Sigmoid colon (tissue), 6 donors: ENCODE measurements at regions not wholly inside any gene's neighbourhood (a gene's known extent, or its start where the extent isn't known, plus 50 kb on each side); places are given as distances from the start of the nearest gene placed in this dataset.

Experiments used
- DNase-seq: peaks from one replicate; pipeline ENCODE4 v3.0.0-alpha.2; 2019
- H3K27ac ChIP-seq, 4 donors: fragments of 200-600 bp; sonication (generic); one replicate each; pipeline ENCODE4 v1.5.1; 2016 to 2019; ENCODE audit warnings: mild to moderate bottlenecking in 1 of 4
- H3K27me3 ChIP-seq, 3 donors: fragments of 200-600 bp; sonication (generic); one replicate each; pipeline ENCODE4 v1.5.1; 2019; ENCODE audit warnings: mild to moderate bottlenecking in 1 of 3
- H3K36me3 ChIP-seq, 4 donors: fragments of 200-600 bp; sonication (generic); one replicate each; pipeline ENCODE4 v1.5.1; 2016 to 2019
- H3K4me1 ChIP-seq, 4 donors: fragments of 200-600 bp; sonication (generic); one replicate each; pipeline ENCODE4 v1.5.1; 2017 to 2019
- H3K4me3 ChIP-seq, 4 donors: fragments of 200-600 bp; sonication (generic); one replicate each; pipeline ENCODE4 v1.5.1; 2017 to 2019; ENCODE audit warnings: mild to moderate bottlenecking in 2 of 4, moderate library complexity in 1 of 4
- H3K9me3 ChIP-seq, 4 donors: fragments of 200-600 bp in 3 of 4; sonication (generic) in 3 of 4; one replicate each; pipeline versions ENCODE4 v1.5.1 to v1.6.1; 2013 to 2019
- EP300 ChIP-seq, 4 donors: sonication (generic); formaldehyde crosslinking; IDR thresholded peaks; one replicate each; pipeline ENCODE4 v1.6.1; 2017; ENCODE audit warnings: antibody characterized with exemption in 4 of 4
- POLR2A ChIP-seq, 2 donors: fragments of 450-650 bp; IDR thresholded peaks; one replicate each; pipeline ENCODE4 v1.6.1; 2016; ENCODE audit warnings: antibody characterized with exemption in 2 of 2, mild to moderate bottlenecking in 2 of 2, moderate library complexity in 2 of 2
- POLR2AphosphoS5 ChIP-seq, 4 donors: sonication (generic); formaldehyde crosslinking; IDR thresholded peaks; one replicate each; pipeline ENCODE4 v1.6.1; 2017; ENCODE audit warnings: antibody characterized with exemption in 4 of 4
- WGBS, 2 donors: extraction: QIAGEN DNeasy Blood & Tissue Kit; methylation state at CpG; one replicate each; pipeline ENCODE4 v1.1.7; 2013; 5-methylcytosine and 5-hydroxymethylcytosine counted together
- intact Hi-C: fragments of 100-400 bp; cut with DNase I; formaldehyde crosslinking; loops from one replicate; pipeline ENCODE4 v1.15.1; 2023
- TF ChIP-seq, protein P1 (sequence below), 4 experiments: fragments of 450-650 bp in 3 of 4; fragments of 200-600 bp in 1 of 4; IDR thresholded peaks; one replicate each; pipeline ENCODE4 v1.5.1; 2016 to 2019; ENCODE audit warnings: antibody characterized with exemption in 4 of 4, mild to moderate bottlenecking in 3 of 4, moderate library complexity in 2 of 4
- donor health status: healthy with polysubstance abuse.
- donor health status: healthy.

DNA sequence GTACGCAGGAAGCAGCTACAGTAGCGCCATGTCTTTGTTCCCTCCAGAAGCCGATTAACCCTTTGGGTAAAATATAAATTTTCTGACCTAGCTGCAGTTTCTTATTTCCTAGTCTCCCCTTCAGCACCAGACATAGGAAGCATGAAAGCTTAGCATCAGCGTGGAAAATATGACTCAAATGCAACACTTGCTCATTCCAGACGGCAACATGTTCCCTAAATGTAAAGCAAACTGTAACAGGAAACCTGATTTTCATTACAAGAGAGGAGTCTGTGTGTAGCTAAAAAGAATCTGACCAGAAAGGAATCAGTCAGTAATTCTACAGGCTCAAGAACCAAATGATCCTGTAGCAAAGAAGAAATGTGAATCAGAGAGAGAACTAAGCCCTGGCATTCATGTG lies 219.2 kb downstream of the C7orf25 start:
- H3K36me3 ChIP-seq: no peaks in the 10 kb centered on the region
- peak overlapping the region in 1 of 4 donors; percentile 67 for H3K27ac ChIP-seq
- no peaks in the 10 kb centered on the region for H3K27me3 ChIP-seq
- 86 to 90% methylated on average over 5 of the region's 5 CpGs for WGBS, 2 donors
- intact Hi-C loops: loop anchor here (5.0 to 10.0 kb wide), 3 partner anchors 115 to 598 kb away; partner anchors contain the start of gene GLI3
- TF ChIP-seq, protein P1, sequence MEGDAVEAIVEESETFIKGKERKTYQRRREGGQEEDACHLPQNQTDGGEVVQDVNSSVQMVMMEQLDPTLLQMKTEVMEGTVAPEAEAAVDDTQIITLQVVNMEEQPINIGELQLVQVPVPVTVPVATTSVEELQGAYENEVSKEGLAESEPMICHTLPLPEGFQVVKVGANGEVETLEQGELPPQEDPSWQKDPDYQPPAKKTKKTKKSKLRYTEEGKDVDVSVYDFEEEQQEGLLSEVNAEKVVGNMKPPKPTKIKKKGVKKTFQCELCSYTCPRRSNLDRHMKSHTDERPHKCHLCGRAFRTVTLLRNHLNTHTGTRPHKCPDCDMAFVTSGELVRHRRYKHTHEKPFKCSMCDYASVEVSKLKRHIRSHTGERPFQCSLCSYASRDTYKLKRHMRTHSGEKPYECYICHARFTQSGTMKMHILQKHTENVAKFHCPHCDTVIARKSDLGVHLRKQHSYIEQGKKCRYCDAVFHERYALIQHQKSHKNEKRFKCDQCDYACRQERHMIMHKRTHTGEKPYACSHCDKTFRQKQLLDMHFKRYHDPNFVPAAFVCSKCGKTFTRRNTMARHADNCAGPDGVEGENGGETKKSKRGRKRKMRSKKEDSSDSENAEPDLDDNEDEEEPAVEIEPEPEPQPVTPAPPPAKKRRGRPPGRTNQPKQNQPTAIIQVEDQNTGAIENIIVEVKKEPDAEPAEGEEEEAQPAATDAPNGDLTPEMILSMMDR (IDR thresholded peaks at IDR 0.05): no peak
- no peak for TF ChIP-seq POLR2AphosphoS5 (IDR thresholded peaks at IDR 0.05)
- TF ChIP-seq POLR2A (IDR thresholded peaks at IDR 0.05): no peak
- TF ChIP-seq EP300 (IDR thresholded peaks at IDR 0.05): no peak
- H3K4me1 ChIP-seq: peaks cover 0 to 48% (median 34%) of the 10 kb centered on the region in 4 donors
- H3K4me3 ChIP-seq: no peak overlapping the region
- no peaks in the 10 kb centered on the region for H3K9me3 ChIP-seq
- no peak for DNase-seq

DNA sequence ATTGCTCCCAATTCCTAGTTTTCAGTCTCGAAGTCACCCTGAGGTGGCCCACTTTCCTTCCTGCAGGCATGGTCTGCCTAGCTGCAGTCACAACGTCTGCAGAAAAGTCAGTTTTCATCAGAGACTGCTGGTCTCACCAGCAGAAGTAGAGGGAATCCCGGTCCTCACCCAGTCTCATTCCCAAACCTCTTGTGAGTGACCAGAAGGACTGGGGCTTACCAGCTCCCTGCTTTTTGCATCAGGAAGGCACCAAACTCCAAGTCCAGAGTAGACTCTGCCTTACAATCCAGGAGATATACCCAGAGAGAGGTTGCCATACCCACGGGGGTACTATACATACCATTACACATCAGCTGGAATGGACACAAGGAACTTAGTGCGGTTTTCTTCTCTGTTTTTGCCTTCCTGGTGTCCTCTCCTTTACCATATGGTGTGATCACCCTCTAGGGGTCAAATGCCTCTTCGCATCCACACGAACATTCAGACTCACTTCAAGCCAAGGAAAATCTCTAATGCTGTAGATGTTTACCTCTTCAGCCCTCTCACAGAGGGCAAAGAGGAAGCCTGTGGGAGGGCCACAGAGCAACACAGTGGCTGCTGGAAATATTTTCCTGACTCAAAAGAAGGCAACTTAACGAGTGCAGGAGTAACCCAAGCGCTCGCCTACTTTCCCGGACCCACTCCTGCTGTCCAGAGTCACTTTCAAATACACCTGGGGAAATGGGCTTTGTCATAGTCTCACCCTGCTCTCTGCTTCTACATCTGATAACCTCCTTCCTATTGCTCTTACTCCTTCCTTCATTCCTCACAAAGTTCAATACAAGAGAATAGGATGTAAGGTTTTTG lies 220.9 kb downstream of the C7orf25 start:
- no peak for DNase-seq
- Histone ChIP-seq H3K9me3 (no peaks in the 10 kb centered on the region), H3K4me3 (no peak overlapping the region), H3K27ac (peak overlapping the region in 3 of 4 donors; percentile 57 to 67 (median 58)), H3K4me1 (peaks cover 0 to 64% (median 44%) of the 10 kb centered on the region in 4 donors), H3K36me3 (no peaks in the 10 kb centered on the region), H3K27me3 (no peaks in the 10 kb centered on the region)
- intact Hi-C loops: loop anchor here (2.0 to 10.0 kb wide), 4 partner anchors 114 to 712 kb away; partner anchors contain the start of gene GLI3
- TF ChIP-seq, protein P1 (IDR thresholded peaks at IDR 0.05): peak; percentile 56 to 73 (median 60)
- TF ChIP-seq POLR2A (IDR thresholded peaks at IDR 0.05) (no peak), POLR2AphosphoS5 (IDR thresholded peaks at IDR 0.05) (peak in 1 of 4 donors; percentile 27), EP300 (IDR thresholded peaks at IDR 0.05) (no peak)
- 60 to 65% methylated on average over 11 of the region's 11 CpGs for WGBS, 2 donors

DNA sequence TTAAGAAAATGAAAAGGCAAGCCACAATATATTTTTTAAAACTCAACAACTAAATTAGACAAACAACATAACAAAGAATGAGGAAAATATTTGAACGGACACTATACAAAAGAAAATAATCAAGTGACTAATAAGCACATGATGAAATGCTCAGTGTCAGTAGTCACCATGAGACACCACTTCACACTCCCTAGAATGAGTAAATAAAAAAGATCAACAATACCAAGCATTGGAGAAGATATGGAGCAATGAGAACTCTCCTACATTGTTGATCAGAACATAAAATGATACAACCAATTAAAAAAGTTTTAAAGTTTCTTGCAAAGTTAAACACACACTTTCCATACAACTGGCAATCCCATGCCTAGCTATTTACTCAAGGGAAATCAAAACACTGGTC lies 222.2 kb downstream of the C7orf25 start:
- TF ChIP-seq POLR2A (IDR thresholded peaks at IDR 0.05) (no peak), POLR2AphosphoS5 (IDR thresholded peaks at IDR 0.05) (no peak), EP300 (IDR thresholded peaks at IDR 0.05) (no peak)
- TF ChIP-seq, protein P1 (IDR thresholded peaks at IDR 0.05): no peak
- Histone ChIP-seq H3K36me3 (no peaks in the 10 kb centered on the region), H3K4me1 (peaks cover 0 to 56% (median 36%) of the 10 kb centered on the region in 4 donors), H3K27ac (peak overlapping the region in 2 of 4 donors; percentile 58 to 67), H3K27me3 (no peaks in the 10 kb centered on the region), H3K9me3 (no peaks in the 10 kb centered on the region), H3K4me3 (no peak overlapping the region)
- 89 to 97% methylated on average over 1 of the region's 1 CpG for WGBS, 2 donors
- intact Hi-C loops: loop anchor here (2.0 to 10.0 kb wide), 6 partner anchors 112 to 711 kb away; partner anchors contain the start of gene GLI3
- DNase-seq: no peak

DNA sequence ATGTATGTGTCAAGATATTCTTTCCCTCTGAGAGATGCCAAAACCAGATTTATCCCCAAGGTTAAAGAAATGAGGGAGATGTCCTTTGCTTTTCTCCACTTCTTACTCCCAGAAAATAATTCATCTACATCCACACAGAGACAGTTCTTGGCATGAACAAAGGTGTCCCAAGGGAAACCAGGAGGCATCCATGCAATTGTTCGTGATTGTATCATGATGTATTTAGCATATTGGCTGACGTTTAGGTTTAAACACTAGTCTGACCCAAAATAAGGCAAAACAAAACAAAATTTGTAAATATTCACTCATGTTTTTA lies 223.9 kb downstream of the C7orf25 start:
- peak overlapping the region in 3 of 4 donors; percentile 66 to 79 (median 66) for H3K27ac ChIP-seq
- TF ChIP-seq, protein P1 (IDR thresholded peaks at IDR 0.05): no peak
- no peak for TF ChIP-seq POLR2AphosphoS5 (IDR thresholded peaks at IDR 0.05)
- TF ChIP-seq EP300 (IDR thresholded peaks at IDR 0.05): no peak
- no peak for TF ChIP-seq POLR2A (IDR thresholded peaks at IDR 0.05)
- no peak for DNase-seq
- no peak overlapping the region for H3K4me3 ChIP-seq
- H3K4me1 ChIP-seq: peaks cover 0 to 54% (median 36%) of the 10 kb centered on the region in 4 donors
- no peaks in the 10 kb centered on the region for H3K36me3 ChIP-seq
- intact Hi-C loops: loop anchor here (5.0 kb wide), 2 partner anchors 196 to 351 kb away; no protein-coding TSS in a partner anchor
- no peaks in the 10 kb centered on the region for H3K9me3 ChIP-seq
- H3K27me3 ChIP-seq: no peaks in the 10 kb centered on the region
- WGBS, 2 donors: 84 to 89% methylated on average over 2 of the region's 2 CpGs
